B cell (primary cell): ENCODE measurements at regions not wholly inside any gene's neighbourhood (a gene's known extent, or its start where the extent isn't known, plus 50 kb on each side); places are given as distances from the start of the nearest gene placed in this dataset.

Source experiments
- EZH2 ChIP-seq: IDR thresholded peaks from 2 replicates; pipeline ENCODE4 v1.6.1; 2012; ENCODE audit warnings: borderline replicate concordance, low read depth, mild to moderate bottlenecking, moderate library complexity, low read length; ENCODE audit not compliant: insufficient read depth, poor library complexity, severe bottlenecking
- TF ChIP-seq, protein P1 (sequence below): fragments of 200-600 bp; IDR thresholded peaks from one replicate; pipeline ENCODE4 v1.8.0; 2022; ENCODE audit warnings: antibody characterized with exemption, mild to moderate bottlenecking

- TF ChIP-seq, protein P1, sequence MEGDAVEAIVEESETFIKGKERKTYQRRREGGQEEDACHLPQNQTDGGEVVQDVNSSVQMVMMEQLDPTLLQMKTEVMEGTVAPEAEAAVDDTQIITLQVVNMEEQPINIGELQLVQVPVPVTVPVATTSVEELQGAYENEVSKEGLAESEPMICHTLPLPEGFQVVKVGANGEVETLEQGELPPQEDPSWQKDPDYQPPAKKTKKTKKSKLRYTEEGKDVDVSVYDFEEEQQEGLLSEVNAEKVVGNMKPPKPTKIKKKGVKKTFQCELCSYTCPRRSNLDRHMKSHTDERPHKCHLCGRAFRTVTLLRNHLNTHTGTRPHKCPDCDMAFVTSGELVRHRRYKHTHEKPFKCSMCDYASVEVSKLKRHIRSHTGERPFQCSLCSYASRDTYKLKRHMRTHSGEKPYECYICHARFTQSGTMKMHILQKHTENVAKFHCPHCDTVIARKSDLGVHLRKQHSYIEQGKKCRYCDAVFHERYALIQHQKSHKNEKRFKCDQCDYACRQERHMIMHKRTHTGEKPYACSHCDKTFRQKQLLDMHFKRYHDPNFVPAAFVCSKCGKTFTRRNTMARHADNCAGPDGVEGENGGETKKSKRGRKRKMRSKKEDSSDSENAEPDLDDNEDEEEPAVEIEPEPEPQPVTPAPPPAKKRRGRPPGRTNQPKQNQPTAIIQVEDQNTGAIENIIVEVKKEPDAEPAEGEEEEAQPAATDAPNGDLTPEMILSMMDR: no peak
- TF ChIP-seq EZH2: no peak
These were observed 1366.2 kb upstream of the PCDH20 start for GRCh38 chr13:62781866-62782265.
